GM18517 (cell line): ENCODE measurements at regions not wholly inside any gene's neighbourhood (a gene's known extent, or its start where the extent isn't known, plus 50 kb on each side); places are given as distances from the start of the nearest gene placed in this dataset.

Experiments
- ATAC-seq: cut with Tn5 transposase; IDR thresholded peaks from one replicate; pipeline ENCODE4 v1.9.1; 2021; ENCODE audit warnings: mild to moderate bottlenecking, moderate library complexity; ENCODE audit not compliant: unreplicated experiment

DNA sequence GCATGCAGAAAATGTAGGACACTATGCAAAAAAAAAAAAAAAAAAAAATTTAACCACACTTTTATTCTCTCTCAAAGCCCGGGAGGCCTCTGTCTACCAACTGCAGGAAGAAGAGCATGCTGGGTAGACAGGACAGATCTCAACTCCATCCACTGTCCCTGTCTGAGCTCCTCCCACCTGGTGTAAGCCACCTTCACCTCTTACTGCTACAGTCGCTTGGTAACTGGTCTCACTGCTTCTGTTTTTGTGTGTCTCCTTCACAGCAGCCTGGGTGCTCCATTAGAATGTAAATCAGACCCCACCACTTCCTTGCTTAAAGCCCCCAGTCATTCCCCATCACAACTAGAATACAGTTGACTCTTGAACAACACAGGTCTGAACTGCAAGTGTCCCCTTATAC lies 115.1 kb upstream of the PROK2 start:
- no peak for ATAC-seq

DNA sequence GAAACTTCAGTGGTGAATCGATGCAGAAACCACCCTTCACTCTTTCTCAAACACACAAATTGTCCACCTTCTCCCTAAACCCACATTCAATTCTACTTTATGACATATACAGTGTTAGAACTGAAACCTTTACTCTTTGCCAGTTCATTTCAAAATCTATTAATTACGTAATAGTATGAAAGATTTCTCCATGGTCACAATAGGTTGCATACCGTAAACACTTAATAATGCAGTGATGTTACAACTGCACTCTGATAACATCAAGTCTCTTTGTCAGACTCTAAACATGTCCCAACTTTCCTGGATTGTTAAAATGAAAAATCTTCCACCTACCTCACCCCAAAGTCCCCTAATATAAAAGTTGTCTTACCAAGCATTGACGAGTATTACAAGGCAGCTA lies 111.8 kb upstream of the PROK2 start:
- ATAC-seq = no peak

DNA sequence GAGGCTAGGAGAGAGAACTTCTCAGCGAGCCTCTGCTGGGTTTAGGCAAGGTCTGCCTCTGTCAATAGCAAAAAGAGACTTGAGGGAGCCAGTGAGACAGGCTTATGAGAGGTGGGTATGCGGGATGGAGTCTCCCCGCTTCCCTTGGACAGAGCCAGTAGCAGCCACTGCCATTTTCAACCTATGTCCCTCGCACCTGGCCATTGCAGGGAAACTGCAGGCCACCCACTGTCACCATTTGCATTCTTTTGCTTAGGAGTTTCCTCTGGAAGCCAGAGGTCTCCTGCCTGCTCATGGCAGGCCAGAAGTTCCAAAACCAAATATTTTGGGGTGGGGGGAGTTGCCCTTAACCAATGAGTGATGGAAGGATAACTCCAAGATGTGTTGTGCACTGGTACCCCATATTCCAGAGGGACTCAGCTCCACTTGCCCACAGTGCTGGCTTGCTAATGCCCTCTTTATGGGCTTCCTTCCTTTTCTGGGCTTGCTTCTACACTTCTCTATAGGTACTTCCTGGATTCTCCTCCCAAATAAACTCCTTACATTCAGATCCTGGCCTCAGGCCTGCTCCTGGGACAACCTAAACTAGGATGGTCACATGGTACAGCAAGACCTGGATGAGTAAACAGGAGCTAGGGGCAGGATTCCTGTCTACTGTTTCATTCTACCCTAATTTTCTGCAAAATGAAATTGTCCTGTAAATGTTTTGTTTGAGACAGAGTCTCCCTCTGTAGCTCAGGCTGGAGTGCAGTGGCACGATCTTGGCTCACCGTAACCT lies 108.9 kb upstream of the PROK2 start:
- ATAC-seq = no peak

DNA sequence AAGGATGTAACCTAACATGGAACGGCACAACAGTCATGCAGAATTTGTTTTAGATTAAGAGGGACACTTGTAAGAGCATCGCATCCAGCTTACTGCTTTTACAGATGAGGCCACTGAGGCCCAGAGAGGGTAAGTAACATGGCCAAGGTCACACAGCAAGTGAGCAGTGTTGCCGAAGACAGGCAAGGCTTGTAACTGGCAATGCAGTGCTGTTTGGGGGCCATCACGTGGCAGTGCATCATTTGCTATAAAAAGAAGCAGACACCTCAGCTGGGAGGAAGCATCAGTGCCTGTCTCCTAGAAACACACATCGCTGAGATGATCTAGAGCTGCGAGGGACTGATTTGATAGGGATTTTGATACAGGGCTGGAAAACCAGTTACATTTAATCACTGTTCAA lies 108.2 kb upstream of the PROK2 start:
- no peak for ATAC-seq

DNA sequence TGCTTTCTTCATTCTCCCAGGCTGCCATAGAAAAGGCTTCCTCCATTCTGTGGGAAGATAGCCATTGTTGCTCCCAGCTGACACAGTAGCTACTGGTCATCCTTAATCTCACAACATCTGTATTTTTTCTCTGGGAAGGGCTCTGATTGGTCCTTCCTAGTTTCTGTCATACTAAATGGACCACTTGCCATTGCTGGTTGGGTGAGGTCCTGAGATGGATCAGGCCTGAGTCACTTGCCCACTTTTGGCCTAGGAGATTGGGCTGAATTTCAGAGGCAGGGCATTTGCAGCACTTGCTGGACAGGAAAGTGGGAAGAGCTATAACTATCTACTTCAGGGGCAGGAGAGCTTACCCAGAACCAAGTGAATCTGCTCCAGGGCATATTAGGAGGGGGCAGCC lies 106.5 kb upstream of the PROK2 start:
- ATAC-seq = no peak

DNA sequence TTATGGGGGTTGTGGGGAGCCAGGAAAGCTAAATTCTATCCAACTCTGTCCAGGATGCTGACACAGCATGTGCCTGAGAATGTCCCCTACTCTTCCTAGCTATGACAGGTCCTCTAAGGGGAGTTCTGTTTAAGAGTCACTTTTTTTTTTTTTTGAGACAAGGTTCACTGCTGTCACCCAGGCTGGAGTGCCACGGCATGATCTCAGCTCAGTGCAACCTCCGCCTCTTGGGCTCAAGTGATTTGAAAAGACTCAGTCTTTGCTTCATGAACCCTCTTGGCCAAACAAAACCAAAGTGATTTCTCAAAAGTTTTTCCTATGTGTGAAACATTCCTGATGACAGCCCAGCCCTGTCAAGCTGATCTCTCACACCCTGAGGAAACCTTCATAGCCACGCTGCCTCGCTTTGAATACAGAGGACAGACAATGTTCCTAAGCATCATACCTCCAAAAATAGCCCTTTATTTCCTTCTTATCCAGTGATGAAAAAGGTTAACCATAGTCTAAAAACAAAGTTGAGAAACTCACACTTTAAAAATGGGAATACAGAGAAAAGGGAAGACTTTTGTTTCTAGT lies 105.5 kb upstream of the PROK2 start:
- ATAC-seq = no peak

DNA sequence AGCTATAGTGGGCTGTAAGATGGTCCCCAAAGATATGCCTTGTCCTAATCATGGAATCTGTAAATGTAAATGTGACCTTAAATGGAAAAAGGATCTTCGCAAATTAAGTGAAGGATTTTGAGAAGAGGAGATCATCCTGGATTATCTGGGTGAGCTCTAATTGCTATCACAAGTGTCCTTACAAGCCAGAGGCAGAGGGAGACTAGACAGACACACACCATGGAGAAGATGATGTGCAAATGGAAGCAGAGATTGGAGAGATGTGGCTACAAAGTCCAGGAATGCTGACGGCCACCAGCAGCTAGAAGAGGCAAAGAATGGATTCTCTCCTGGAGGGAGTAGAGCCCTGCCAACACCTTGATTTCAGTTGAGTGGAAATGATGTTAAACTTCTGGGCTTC lies 102.3 kb upstream of the PROK2 start:
- ATAC-seq = no peak

DNA sequence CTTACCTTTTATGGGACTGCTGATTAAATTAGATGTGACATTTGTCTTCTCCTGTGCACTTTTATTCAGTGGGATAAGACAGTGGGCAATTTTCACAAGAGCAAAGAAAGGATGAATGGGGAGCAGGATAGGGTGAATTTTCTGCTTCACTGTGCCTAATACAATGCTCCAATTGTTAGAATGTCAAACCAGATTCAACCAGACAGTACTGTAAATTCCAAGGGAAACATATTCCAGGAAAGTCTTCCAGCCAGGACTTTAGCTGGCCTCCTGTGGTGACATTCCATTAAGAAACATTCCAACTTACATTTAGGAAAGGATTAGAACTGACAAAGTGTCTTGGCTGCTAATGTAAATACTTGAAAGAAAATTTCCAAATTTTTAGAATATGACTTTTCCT lies 100.1 kb upstream of the PROK2 start:
- no peak for ATAC-seq

DNA sequence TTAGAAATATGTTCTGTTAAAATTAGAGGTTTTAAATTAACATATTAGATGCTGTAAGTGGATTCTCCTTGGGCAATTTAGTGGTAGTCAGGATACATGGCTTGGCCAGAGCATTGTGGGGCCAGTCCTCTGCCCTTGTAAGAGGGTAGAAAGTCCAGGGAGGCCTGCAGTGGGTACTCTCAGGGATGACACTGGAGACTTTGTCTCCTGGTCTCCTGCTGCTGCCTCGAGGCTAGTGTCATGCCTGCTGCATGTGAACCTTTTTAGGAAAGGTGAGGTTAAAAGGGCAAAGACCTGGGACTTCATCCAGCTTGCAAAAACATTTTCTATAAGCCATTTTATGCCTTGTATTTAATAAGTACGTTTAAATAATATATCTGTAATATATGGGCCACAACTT lies 96.8 kb upstream of the PROK2 start:
- ATAC-seq = no peak

DNA sequence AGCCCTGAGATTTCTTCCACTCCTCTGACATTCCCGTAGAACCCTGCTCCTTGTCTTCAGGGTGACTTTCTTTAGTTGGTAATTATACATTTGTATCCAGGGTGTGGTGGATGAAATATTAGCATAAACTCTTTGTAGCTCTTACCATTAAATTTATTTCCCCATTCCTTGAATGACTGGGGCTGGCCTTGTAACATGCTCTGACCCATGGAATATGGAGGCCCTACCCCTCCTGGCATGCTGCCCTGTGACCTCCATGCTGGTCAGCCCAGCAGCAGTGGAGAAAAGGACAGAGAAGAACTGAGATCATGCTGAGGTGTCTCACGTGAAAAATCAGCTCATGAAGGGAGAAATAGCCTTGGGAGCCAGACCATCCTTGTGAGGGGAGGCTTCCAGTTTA lies 96.1 kb upstream of the PROK2 start:
- ATAC-seq = no peak

DNA sequence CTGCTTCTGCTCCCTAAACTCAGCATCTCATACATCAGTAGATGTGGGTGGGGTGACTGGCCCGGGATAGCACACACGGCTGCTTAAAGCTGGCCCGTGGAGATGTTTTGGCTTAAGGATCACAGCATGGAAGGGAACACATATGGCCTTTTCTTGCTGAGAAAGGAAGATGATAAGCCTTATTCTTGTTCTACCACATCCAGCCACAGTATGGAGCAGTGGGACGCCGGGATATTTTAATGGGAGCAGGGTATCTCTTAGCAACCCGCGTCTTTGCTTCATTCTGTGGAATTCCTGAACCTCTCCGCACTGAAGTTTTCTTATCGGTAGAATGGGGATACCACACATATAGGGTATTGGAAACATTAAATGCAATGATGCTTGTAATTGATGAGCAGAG lies 94.1 kb upstream of the PROK2 start:
- ATAC-seq = no peak

DNA sequence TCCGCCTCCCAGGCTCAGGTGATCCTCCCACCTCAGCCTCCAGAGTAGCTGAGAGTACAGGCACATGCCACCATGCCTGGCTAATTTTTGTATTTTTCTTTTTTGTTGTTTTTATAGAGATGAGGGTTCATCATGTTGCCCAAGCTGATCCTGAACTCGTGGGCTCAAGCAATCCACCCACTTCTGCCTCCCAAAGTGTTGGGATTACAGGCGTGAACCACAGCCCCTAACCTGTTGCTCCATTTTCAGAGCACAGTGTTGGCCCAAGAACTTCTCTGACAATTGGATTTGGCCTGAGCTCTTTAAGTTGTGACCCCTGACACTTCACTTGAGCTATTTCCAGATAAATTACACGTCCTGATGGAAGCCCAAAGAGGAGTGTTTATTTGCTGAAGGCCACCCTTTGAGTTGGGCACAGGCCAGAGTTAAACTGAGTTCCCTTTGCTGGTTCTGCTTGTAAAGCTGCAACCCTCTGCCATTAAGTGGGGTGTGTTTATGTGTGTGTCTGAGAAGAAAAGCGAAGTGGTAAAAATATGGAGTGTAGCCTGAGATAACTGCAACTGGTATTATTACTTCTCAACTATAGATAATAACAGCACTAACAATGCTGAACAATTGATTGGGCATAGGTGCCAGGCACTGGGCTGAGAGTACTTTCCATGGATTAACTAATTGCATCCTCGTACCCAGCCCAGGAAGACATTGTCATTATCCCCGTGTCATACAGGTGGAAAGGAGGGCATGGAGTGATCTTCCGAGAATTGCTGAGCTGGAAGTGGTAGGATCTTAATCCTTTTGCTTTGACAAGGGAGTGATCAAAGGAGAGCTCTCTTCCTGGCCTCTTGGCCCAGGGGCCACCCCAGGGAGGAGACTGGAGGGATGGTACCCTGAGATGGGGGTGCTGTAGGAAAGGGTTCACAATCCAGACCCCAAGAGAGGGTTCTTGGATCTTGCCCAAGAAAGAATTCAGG lies 91.5 kb upstream of the PROK2 start:
- ATAC-seq = no peak

DNA sequence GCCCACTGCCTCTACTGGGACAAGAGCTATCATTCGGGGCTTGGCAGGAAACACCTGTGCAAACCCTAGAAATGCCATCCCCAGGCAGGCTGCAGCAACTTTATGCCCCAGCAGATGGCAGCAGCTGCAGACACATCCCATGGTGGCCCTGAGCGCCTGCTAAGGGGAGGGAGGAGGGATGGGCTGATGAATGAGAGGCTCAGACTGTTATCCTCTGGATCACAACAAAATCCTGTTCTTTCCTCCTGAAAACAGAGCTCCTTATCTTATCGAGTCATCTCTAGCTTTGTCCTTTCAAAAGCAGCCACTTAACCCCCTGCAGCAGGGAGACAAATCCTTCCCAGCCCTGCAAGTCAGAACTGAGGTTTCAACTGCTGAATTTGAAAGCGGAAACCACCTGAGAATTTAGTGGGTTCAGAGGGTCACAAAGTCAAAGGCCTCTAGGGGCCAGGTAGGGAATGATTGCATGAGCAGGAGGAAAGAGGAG lies 90.6 kb upstream of the PROK2 start:
- peak; percentile 88 for ATAC-seq

DNA sequence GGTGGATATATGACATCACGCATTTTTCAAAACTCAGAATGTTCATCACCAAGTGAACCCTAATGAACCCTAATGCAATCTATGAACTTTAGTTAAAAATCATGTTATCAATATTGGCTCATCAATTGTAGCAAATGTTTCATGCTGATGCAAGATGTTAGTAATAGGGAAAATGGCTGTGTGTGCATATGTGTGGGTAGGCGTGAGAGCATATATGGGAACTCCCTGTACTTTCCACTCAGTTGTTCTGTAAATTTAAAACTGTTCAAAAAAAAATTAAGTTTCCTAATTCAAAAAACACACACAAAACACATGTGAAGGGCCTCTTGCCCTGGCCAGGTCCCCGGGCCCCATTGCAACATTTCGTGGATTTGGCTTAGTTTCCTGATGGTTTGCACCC lies 89.7 kb upstream of the PROK2 start:
- ATAC-seq = no peak

DNA sequence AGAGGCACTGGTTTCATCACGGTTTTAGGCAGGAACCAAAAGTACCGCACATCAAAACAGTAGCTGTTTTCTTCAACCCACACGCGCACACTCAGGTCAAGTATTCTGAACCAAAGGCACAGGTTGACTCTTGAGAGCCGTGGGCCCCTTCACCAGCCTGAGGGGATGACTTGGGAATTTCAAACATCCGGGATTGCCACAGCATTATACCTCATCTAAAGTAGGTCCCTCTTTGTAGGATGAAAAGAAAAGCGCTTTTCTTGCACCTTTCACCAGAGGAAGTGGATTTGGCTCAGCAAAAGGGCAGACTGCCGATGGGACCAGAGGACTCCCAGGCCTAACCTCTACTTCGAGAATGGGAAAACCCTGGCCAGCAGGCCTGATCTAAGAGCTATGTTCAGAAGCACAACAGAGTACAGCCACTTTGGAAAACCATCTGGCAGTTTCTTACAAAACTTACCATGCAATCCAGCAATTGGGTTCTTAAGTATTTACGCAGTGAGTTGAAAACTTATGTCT lies 88.2 kb upstream of the PROK2 start:
- no peak for ATAC-seq

DNA sequence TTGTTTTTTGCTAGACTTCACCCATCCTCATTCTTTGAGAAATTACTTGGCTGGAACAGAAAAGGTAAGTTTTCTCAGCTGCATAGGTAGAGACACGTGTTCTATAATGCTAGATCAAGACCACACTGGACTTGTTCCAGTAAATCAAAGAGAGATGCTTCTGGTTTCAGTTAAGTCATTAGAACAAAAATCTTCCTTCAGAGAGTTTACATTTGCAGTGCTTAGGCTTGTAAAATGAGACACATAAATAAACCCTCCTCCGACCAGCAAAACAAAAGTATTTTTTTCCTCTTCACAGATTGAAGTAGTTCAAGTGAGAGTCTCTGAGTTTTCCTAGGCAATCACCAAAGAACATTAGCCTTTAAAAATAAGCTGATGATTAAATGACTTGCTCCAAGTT lies 87.3 kb upstream of the PROK2 start:
- ATAC-seq = no peak

DNA sequence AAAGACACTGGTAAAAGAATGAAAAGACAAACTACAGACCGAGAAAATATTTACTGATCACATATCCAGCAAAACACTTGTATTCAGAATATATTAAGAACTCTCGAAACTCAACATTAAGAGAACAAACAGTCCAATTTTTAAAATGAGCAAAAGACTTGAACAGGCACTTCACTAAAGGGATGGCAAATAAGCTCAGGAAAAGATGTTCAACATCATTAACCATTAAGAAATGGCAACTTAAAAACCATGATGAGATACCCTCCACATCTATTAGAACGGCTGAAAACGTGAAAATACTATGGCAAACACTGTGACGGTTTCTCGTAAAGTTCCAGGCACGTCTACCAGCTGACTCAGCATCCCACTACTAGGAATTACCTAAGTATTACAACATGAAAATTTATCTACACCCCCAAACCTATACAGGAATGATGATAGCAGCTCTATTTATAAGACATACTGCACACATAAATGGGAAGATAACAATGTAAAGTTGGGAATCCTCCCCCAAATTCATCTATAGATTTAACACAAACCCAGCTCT lies 86.1 kb upstream of the PROK2 start:
- no peak for ATAC-seq

DNA sequence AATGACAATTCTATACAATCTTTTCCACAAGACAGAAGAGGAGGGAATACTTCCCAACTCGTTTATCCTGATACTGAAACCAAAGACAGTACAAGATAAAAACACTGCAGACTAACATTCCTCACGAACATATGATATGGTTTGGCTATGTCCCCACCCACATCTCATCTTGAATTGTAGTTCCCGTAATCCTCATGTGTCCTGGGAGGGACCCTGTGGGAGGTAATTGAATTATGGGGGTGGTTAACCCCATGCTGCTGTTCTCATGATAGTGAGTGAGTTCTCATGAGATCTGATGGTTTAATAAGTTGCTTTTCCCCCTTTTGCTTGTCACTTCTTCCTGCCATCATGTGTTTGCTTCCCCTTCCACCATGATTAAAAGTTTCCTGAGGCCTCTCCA lies 83.9 kb upstream of the PROK2 start:
- no peak for ATAC-seq

DNA sequence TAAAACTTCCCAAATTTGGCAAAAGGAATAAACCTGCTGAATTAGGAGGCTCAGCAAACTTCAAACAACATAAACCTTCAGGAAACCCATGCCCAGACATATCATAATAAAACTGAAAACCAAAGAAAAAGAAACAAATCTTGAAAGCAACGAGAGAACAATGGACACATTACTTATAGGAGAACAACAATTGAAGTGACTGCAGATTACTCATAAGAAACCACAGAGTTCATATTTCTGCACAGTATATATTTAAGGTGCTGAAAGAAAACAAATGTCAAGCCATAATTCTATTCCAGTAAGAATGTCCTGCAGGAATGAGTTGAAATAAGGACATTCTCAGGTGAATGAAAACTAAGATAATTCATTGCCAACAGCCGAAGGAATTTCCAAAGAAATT lies 80.8 kb upstream of the PROK2 start:
- no peak for ATAC-seq

DNA sequence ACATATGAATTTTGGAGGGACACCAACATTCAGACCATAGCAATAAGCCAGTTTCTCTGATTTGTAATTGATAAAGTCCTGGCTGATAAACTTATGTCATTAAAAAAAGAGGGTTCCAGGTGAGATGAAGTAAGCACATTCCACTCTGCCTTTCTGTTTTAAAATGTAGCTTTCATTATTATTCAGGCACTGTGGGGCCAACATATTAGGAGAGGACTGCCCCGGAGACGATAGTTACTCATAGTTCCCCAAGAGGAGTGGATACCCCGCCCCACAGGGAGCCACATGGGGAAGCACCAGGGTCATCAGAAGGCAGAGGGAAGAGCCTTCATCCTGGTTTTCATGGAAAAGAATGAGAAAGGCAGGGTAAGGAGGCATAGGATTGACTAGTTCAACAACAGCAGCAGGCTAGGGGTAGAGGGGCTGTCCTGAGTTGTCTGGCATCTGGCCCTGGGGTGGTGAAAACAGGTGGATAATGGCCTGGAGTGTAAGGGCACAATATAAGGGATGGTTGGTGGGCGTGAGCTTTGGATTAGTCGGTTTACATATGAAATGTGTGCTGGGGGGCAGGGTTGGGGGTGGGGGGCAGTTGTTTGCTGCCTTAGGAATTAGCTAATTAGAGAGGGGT lies 78.7 kb upstream of the PROK2 start:
- ATAC-seq = no peak
